H1 (cell line): ENCODE measurements at regions not wholly inside any gene's neighbourhood (a gene's known extent, or its start where the extent isn't known, plus 50 kb on each side); places are given as distances from the start of the nearest gene placed in this dataset.
"Not testable (repeated sequence)": the region's sequence is repeated elsewhere in the genome, so short reads cannot be mapped to it uniquely, and the experiment has no call there.

ENCODE experiments used
- CTCF ChIA-PET: fragments of 300-600 bp; sonication (Branson Sonifier 250); formaldehyde crosslinking; loops from one replicate; lab custom pipeline; 2021; ENCODE audit not compliant: partially characterized antibody; lab: Charles Lee
- POLR2A ChIA-PET: fragments of 300-600 bp; sonication (Branson Sonifier 250); formaldehyde crosslinking; loops from one replicate; lab custom pipeline; 2021; ENCODE audit warnings: inconsistent platforms; ENCODE audit not compliant: partially characterized antibody; lab: Charles Lee
- DNase-seq, 2 experiments: peaks; one replicate each; pipeline versions ENCODE4 v3.0.0 to v3.0.0-alpha.2; 2010 to 2022; ENCODE audit warnings: low spot score in 2 of 2, low read depth in 1 of 2, mixed read lengths in 1 of 2
- FAIRE-seq: peaks from 2 replicates; lab custom pipeline; 2011; peaks lifted over from hg19 to GRCh38; lab: Jason Lieb, UNC
- H2AFZ ChIP-seq: 2 replicates; pipeline ENCODE4 v1.8.1; 2012; ENCODE audit warnings: low read length, inconsistent platforms
- H2AK5ac ChIP-seq: 2 replicates; pipeline ENCODE4 v1.6.1; 2013; ENCODE audit warnings: low read depth, low read length
- H2BK120ac ChIP-seq: replicated peaks from 2 replicates; pipeline ENCODE3; 2013; ENCODE audit warnings: low read depth, low read length, inconsistent platforms
- H2BK12ac ChIP-seq: 2 replicates; pipeline ENCODE4 v1.6.1; 2013; ENCODE audit warnings: low read depth, low read length
- H2BK15ac ChIP-seq: 2 replicates; pipeline ENCODE4 v1.6.1; 2013; ENCODE audit warnings: low read length
- H2BK20ac ChIP-seq: 2 replicates; pipeline ENCODE4 v1.6.1; 2013; ENCODE audit warnings: low read length
- H2BK5ac ChIP-seq: 2 replicates; pipeline ENCODE4 v1.6.1; 2013; ENCODE audit warnings: low read depth, low read length
- H3K14ac ChIP-seq: 2 replicates; pipeline ENCODE4 v1.6.1; 2013; ENCODE audit warnings: inconsistent platforms; ENCODE audit not compliant: insufficient read length
- H3K18ac ChIP-seq: 2 replicates; pipeline ENCODE4 v1.6.1; 2013; ENCODE audit warnings: low read length; ENCODE audit errors: extremely low read depth
- H3K23ac ChIP-seq: 2 replicates; pipeline ENCODE4 v1.6.1; 2013; ENCODE audit warnings: inconsistent platforms; ENCODE audit not compliant: insufficient read length
- H3K23me2 ChIP-seq: 2 replicates; pipeline ENCODE4 v1.6.1; 2013; ENCODE audit warnings: low read depth, low read length
- H3K27ac ChIP-seq: 2 replicates; pipeline ENCODE4 v1.6.1; 2011; ENCODE audit warnings: low read depth, low read length, inconsistent platforms
- H3K27me3 ChIP-seq, 4 experiments: replicated peaks in 1 of 4; 1 replicate in 1 of 4; 2 replicates in 3 of 4; pipeline versions ENCODE4 v1.6.1 to v1.8.1; 2011 to 2013; ENCODE audit warnings: low read length in 3 of 4, mild to moderate bottlenecking in 3 of 4, inconsistent platforms in 2 of 4, mixed read lengths in 2 of 4, moderate library complexity in 1 of 4; ENCODE audit not compliant: control insufficient read depth in 3 of 4, insufficient read depth in 3 of 4; ENCODE audit errors: extremely low read depth in 1 of 4
- H3K36me3 ChIP-seq, 4 experiments: 2 replicates each; pipeline versions ENCODE4 v1.6.1 to v1.8.1; 2011 to 2013; ENCODE audit warnings: mild to moderate bottlenecking in 4 of 4, low read length in 3 of 4, moderate library complexity in 2 of 4, control low read depth in 1 of 4, inconsistent platforms in 1 of 4; ENCODE audit not compliant: insufficient read depth in 4 of 4, control insufficient read depth in 2 of 4
- H3K4ac ChIP-seq: replicated peaks from 2 replicates; pipeline ENCODE3; 2013; ENCODE audit warnings: low read length, low read depth, mixed read lengths, inconsistent platforms; ENCODE audit not compliant: insufficient read length
- H3K4me1 ChIP-seq, 4 experiments: replicated peaks in 1 of 4; 1 replicate in 1 of 4; 2 replicates in 3 of 4; pipeline versions ENCODE4 v1.6.1 to v1.8.1; 2011 to 2013; ENCODE audit warnings: low read length in 3 of 4, inconsistent platforms in 2 of 4, mixed read lengths in 1 of 4; ENCODE audit not compliant: insufficient read depth in 4 of 4, control insufficient read depth in 3 of 4
- H3K4me2 ChIP-seq, 2 experiments: 2 replicates each; pipeline versions ENCODE4 v1.6.1 to v1.8.1; 2011 to 2013; ENCODE audit warnings: low read depth in 2 of 2, low read length in 2 of 2, control low read depth in 1 of 2, inconsistent platforms in 1 of 2, mild to moderate bottlenecking in 1 of 2; ENCODE audit not compliant: insufficient read depth in 1 of 2
- H3K4me3 ChIP-seq, 4 experiments: fragments of 200-600, 300-600 bp in 1 of 4; sonication (generic), shearing (Covaris generic), sonication (Bioruptor Twin) in 1 of 4; 2 replicates each; pipeline versions ENCODE4 v1.5.1 to v1.8.1; 2011 to 2016; ENCODE audit warnings: low read length in 4 of 4, low read depth in 3 of 4, control low read depth in 2 of 4, inconsistent platforms in 2 of 4, mild to moderate bottlenecking in 2 of 4, mixed read lengths in 1 of 4, moderate library complexity in 1 of 4; ENCODE audit not compliant: insufficient read depth in 2 of 4; ENCODE audit errors: extremely low read depth in 1 of 4
- H3K56ac ChIP-seq: replicated peaks from 2 replicates; pipeline ENCODE3; 2013; ENCODE audit warnings: low read depth, mild to moderate bottlenecking, mixed read lengths, low read length, inconsistent platforms; ENCODE audit not compliant: insufficient read length
- H3K79me1 ChIP-seq: 2 replicates; pipeline ENCODE4 v1.6.1; 2013; ENCODE audit warnings: low read depth, low read length, control low read depth
- H3K79me2 ChIP-seq, 2 experiments: 2 replicates each; pipeline versions ENCODE4 v1.6.1 to v1.8.1; 2012 to 2013; ENCODE audit warnings: low read length in 2 of 2, mild to moderate bottlenecking in 2 of 2, inconsistent platforms in 1 of 2; ENCODE audit not compliant: insufficient read depth in 2 of 2, control insufficient read depth in 1 of 2
- H3K9ac ChIP-seq, 4 experiments: replicated peaks in 1 of 4; 1 replicate in 1 of 4; 2 replicates in 3 of 4; pipeline versions ENCODE4 v1.6.1 to v1.8.1; 2011 to 2013; ENCODE audit warnings: low read depth in 3 of 4, low read length in 3 of 4, control low read depth in 2 of 4, mild to moderate bottlenecking in 2 of 4, moderate library complexity in 2 of 4, inconsistent platforms in 1 of 4; ENCODE audit errors: extremely low read depth in 1 of 4
- H3K9me3 ChIP-seq, 2 experiments: 2 replicates each; pipeline versions ENCODE4 v1.6.1 to v1.8.1; 2012 to 2013; ENCODE audit warnings: mild to moderate bottlenecking in 2 of 2, moderate library complexity in 2 of 2, control low read depth in 1 of 2, inconsistent platforms in 1 of 2, low read depth in 1 of 2, low read length in 1 of 2, mixed read lengths in 1 of 2; ENCODE audit not compliant: insufficient read depth in 2 of 2
- H4K20me1 ChIP-seq, 2 experiments: replicated peaks in 1 of 2; 2 replicates each; pipeline versions ENCODE3 to v1.8.1; 2011 to 2013; ENCODE audit warnings: inconsistent platforms in 2 of 2, low read length in 2 of 2, mild to moderate bottlenecking in 1 of 2; ENCODE audit not compliant: insufficient read depth in 2 of 2, control insufficient read depth in 1 of 2
- H4K5ac ChIP-seq: 2 replicates; pipeline ENCODE4 v1.6.1; 2013; ENCODE audit warnings: low read length, low read depth, mixed read lengths, inconsistent platforms; ENCODE audit not compliant: insufficient read length
- H4K8ac ChIP-seq: 2 replicates; pipeline ENCODE4 v1.8.0; 2013; ENCODE audit warnings: mild to moderate bottlenecking, moderate library complexity, low read length, inconsistent platforms; ENCODE audit not compliant: insufficient read depth; ENCODE audit errors: extremely low read depth
- H4K91ac ChIP-seq: replicated peaks from 2 replicates; pipeline ENCODE3; 2013; ENCODE audit warnings: low read length, mixed read lengths, inconsistent platforms; ENCODE audit not compliant: insufficient read length
- WGBS, 2 experiments: shearing (Covaris generic) in 1 of 2; methylation state at CpG; one replicate each; pipeline versions ENCODE4 v1.1.6 to v1.1.7; 2013 to 2015; ENCODE audit warnings: low lambda C conversion rate in 2 of 2, mixed read lengths in 2 of 2, inconsistent platforms in 1 of 2, low coverage in 1 of 2, missing lambda C conversion rate in 1 of 2; ENCODE audit not compliant: insufficient replicate concordance in 2 of 2, insufficient coverage in 1 of 2, insufficient read length in 1 of 2; ENCODE audit errors: extremely low coverage in 1 of 2, missing lambda C conversion rate in 1 of 2; 5-methylcytosine and 5-hydroxymethylcytosine counted together

- FAIRE-seq, H3K9me3 ChIP-seq, H3K18ac ChIP-seq, H3K79me1 ChIP-seq, CTCF ChIA-PET, H2BK120ac ChIP-seq, H3K36me3 ChIP-seq, H2AK5ac ChIP-seq, H3K79me2 ChIP-seq, H3K23me2 ChIP-seq, DNase-seq, H4K5ac ChIP-seq, H2BK12ac ChIP-seq, H3K56ac ChIP-seq, H2BK15ac ChIP-seq, H3K4me2 ChIP-seq, H4K20me1 ChIP-seq, H2AFZ ChIP-seq, H3K4ac ChIP-seq, H4K8ac ChIP-seq, H3K4me1 ChIP-seq, H3K9ac ChIP-seq, H3K4me3 ChIP-seq, H4K91ac ChIP-seq, H3K27me3 ChIP-seq, H3K14ac ChIP-seq, H2BK5ac ChIP-seq, POLR2A ChIA-PET, H3K27ac ChIP-seq, H2BK20ac ChIP-seq, H3K23ac ChIP-seq: not testable (repeated sequence)
- WGBS, 2 experiments: 93% methylated on average over 2 of the region's 4 CpGs; no CpG with 5 or more reads in 1 of the 2 experiments
Observed at GRCh38 chr16:18119092-18119491, 217.4 kb downstream of the NPIPA8 start.

- no CpG with 5 or more reads among the region's 5 CpGs for WGBS, 2 experiments
- CTCF ChIA-PET: not testable (repeated sequence)
Observed at GRCh38 chr16:18118684-18119083, 217.9 kb downstream of the NPIPA8 start.

More at GRCh38 chr16:18118684-18119083, 217.9 kb downstream of the NPIPA8 start:
- H3K9ac ChIP-seq, H4K5ac ChIP-seq, H4K91ac ChIP-seq, H2BK15ac ChIP-seq, FAIRE-seq, H3K27me3 ChIP-seq, H3K4me3 ChIP-seq, H3K9me3 ChIP-seq, H3K27ac ChIP-seq, H3K23ac ChIP-seq, H2BK5ac ChIP-seq, H4K20me1 ChIP-seq, H3K4me1 ChIP-seq, H3K36me3 ChIP-seq, H2AFZ ChIP-seq, H2BK12ac ChIP-seq, H3K23me2 ChIP-seq, H2BK20ac ChIP-seq, H3K56ac ChIP-seq, POLR2A ChIA-PET, DNase-seq, H3K14ac ChIP-seq, H3K18ac ChIP-seq, H2AK5ac ChIP-seq, H2BK120ac ChIP-seq, H3K4ac ChIP-seq, H3K79me1 ChIP-seq, H4K8ac ChIP-seq, H3K4me2 ChIP-seq, H3K79me2 ChIP-seq: not testable (repeated sequence)
